Adrenal gland (tissue), 9 donors: ENCODE measurements at regions not wholly inside any gene's neighbourhood (a gene's known extent, or its start where the extent isn't known, plus 50 kb on each side); places are given as distances from the start of the nearest gene placed in this dataset.
A peak's percentile ranks its signal among the peaks of the same experiment; 100 is the strongest.

Source experiments
- DNase-seq, 7 donors: peaks; one replicate each; pipeline ENCODE4 v3.0.0-alpha.2; 2019 to 2020
- H3K27ac ChIP-seq, 5 donors: fragments of 200-600 bp; sonication (generic) in 4 of 5; 1 replicate in 3 of 5; 2 replicates in 2 of 5; pipeline versions ENCODE4 v1.5.1 to v1.8.0; 2016 to 2020; ENCODE audit warnings: mild to moderate bottlenecking in 1 of 5
- H3K27me3 ChIP-seq: fragments of 200-600 bp; 2 replicates; pipeline ENCODE4 v1.8.0; 2021
- H3K36me3 ChIP-seq, 2 donors: fragments of 200-600 bp; replicated peaks in 1 of 2; 1 replicate in 1 of 2; 2 replicates in 1 of 2; pipeline versions ENCODE4 v1.5.1 to v1.8.0; 2018 to 2022
- H3K4me1 ChIP-seq, 2 donors: fragments of 200-600 bp; replicated peaks in 1 of 2; 1 replicate in 1 of 2; 2 replicates in 1 of 2; pipeline versions ENCODE4 v1.5.1 to v1.8.0; 2018 to 2021
- H3K4me3 ChIP-seq, 4 donors: fragments of 200-600 bp; sonication (generic) in 3 of 4; one replicate each; pipeline ENCODE4 v1.5.1; 2016 to 2018
- H3K9me3 ChIP-seq, 3 donors: fragments of 200-600 bp; sonication (generic) in 1 of 3; replicated peaks in 1 of 3; 1 replicate in 2 of 3; 2 replicates in 1 of 3; pipeline versions ENCODE4 v1.5.1 to v1.8.0; 2016 to 2021
- POLR2A ChIP-seq, 2 donors: fragments of 450-650 bp; IDR thresholded peaks; one replicate each; pipeline ENCODE4 v1.6.1; 2017; ENCODE audit warnings: antibody characterized with exemption in 2 of 2, mild to moderate bottlenecking in 2 of 2, moderate library complexity in 1 of 2
- WGBS, 4 donors: extraction: QIAGEN DNeasy Blood & Tissue Kit in 2 of 4; methylation state at CpG; one replicate each; pipeline versions ENCODE4 v1.1.5 to v1.1.7; 2013 to 2017; 5-methylcytosine and 5-hydroxymethylcytosine counted together
- intact Hi-C, 2 donors: fragments of 100-400 bp; cut with DNase I; formaldehyde crosslinking; loops; one replicate each; pipeline versions ENCODE4 v1.14.1 to v1.15.0; 2022 to 2023
- TF ChIP-seq, protein P1 (sequence below), 6 experiments: fragments of 450-650 bp in 4 of 6; fragments of 200-600 bp in 2 of 6; sonication (generic) in 1 of 6; IDR thresholded peaks; 1 replicate in 5 of 6; 2 replicates in 1 of 6; pipeline versions ENCODE4 v1.5.1 to v1.8.0; 2016 to 2021; ENCODE audit warnings: antibody characterized with exemption in 6 of 6, mild to moderate bottlenecking in 2 of 6, moderate library complexity in 1 of 6
- donor health status: healthy with polysubstance abuse.
- donor health status: Bipolar disorder and iron deficiency.
- donor health status: DM: yes; HTN: yes; CAD: no.
- donor health status: DM: no; HTN: no; CAD: no.
- donor health status: DM: no; HTN: no; CAD: no.

DNA sequence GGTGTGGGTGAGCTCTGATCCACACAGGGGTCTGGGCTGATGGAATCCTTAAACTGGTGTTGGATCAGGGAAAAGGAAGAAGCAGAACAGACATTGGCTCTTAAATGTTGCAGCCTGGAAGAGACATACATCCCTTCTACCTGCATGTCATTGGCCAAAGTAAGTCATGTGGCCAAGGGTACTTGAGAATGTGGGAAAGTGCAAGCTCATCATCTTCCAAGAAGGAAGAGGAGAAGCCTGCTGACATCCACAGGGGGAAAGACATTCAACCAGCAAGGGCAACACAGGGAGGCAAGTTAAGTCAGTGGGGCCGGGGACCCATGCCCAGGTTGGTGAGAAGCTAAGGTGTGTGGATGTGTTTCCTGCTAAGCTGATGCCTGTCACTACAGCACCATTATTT is 272.8 kb upstream of the MKI67 start:
- Histone ChIP-seq H3K27ac (no peak overlapping the region), H3K9me3 (no peaks in the 10 kb centered on the region), H3K4me1 (no peaks in the 10 kb centered on the region), H3K36me3 (no peaks in the 10 kb centered on the region), H3K4me3 (no peak overlapping the region), H3K27me3 (no peaks in the 10 kb centered on the region)
- intact Hi-C loops: no loop called here
- DNase-seq: no peak
- WGBS, 4 donors: 70 to 89% (median 79%) methylated on average over 1 of the region's 1 CpG
- no peak for TF ChIP-seq POLR2A (IDR thresholded peaks at IDR 0.05)
- TF ChIP-seq, protein P1, sequence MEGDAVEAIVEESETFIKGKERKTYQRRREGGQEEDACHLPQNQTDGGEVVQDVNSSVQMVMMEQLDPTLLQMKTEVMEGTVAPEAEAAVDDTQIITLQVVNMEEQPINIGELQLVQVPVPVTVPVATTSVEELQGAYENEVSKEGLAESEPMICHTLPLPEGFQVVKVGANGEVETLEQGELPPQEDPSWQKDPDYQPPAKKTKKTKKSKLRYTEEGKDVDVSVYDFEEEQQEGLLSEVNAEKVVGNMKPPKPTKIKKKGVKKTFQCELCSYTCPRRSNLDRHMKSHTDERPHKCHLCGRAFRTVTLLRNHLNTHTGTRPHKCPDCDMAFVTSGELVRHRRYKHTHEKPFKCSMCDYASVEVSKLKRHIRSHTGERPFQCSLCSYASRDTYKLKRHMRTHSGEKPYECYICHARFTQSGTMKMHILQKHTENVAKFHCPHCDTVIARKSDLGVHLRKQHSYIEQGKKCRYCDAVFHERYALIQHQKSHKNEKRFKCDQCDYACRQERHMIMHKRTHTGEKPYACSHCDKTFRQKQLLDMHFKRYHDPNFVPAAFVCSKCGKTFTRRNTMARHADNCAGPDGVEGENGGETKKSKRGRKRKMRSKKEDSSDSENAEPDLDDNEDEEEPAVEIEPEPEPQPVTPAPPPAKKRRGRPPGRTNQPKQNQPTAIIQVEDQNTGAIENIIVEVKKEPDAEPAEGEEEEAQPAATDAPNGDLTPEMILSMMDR (IDR thresholded peaks at IDR 0.05): no peak

DNA sequence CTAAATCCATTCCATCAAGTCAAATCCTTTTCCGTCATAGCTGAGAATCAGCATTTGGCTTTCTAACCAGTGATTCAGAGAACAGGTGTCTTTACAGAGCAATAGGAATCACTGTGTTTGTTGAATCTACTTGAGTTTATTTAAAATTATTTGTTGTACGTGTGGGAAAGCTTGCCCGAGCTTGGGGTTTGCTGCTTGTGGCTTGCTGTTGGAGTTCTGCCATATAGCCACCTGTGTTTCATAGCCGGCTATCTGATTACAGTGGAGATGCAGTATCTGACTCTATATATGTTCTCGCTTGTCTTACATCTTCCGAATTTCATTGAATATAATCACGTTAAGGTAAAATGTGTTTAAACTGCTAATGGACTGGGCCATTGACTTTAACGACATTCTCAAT is 274.3 kb upstream of the MKI67 start:
- TF ChIP-seq POLR2A (IDR thresholded peaks at IDR 0.05): no peak
- TF ChIP-seq, protein P1 (IDR thresholded peaks at IDR 0.05): no peak
- Histone ChIP-seq H3K4me3 (no peak overlapping the region), H3K4me1 (no peaks in the 10 kb centered on the region), H3K27ac (no peak overlapping the region), H3K36me3 (no peaks in the 10 kb centered on the region), H3K27me3 (no peaks in the 10 kb centered on the region), H3K9me3 (no peaks in the 10 kb centered on the region)
- DNase-seq: no peak
- intact Hi-C loops: no loop called here
- WGBS, 4 donors: 65 to 83% (median 70%) methylated on average over 8 of the region's 8 CpGs

DNA sequence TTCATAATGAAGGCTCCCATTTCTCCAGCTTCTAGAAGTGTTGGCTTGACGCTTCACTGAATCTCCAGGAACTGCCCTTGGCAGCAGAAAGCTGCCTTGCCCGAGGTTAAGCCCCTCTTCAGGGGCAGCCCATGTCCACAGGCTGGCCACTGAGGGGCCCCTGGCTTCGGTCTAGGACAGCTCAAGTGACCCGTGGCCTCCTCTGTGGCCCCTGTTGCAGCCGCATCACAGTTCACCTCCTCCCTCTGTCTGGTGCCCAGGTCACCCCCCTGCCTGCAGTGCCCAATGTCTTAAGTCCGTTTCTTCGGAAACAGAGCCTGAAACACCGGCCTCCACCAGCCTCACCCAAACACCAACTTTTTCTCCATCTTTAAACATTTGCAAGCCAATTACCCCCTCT is 279.2 kb upstream of the MKI67 start:
- WGBS, 4 donors: 74 to 89% (median 81%) methylated on average over 8 of the region's 8 CpGs
- no peak for TF ChIP-seq POLR2A (IDR thresholded peaks at IDR 0.05)
- TF ChIP-seq, protein P1 (IDR thresholded peaks at IDR 0.05): no peak
- Histone ChIP-seq H3K4me3 (no peak overlapping the region), H3K36me3 (no peaks in the 10 kb centered on the region), H3K4me1 (no peaks in the 10 kb centered on the region), H3K27me3 (no peaks in the 10 kb centered on the region), H3K9me3 (no peaks in the 10 kb centered on the region), H3K27ac (no peak overlapping the region)
- intact Hi-C loops: no loop called here
- no peak for DNase-seq

DNA sequence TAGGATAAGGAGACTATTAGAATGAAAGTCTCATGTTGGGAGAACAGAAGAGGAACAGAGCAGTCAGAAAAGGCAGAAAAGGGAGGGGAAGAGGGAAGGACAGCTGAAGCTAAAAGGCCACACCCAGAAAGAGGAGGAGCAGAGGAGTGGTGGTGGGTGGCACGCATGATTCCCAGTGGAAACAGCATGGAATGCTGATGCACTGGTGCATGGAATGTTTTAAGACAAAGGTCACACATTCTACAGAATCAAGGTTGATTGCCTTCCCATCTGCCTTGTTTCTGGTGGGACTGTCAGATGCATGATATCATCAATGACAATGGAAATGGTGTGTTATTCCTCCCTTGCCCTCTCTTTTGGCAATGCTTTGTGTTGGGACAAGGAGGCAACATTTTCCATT is 285.4 kb upstream of the MKI67 start:
- intact Hi-C loops: no loop called here
- no peak overlapping the region for H3K4me3 ChIP-seq
- no peak overlapping the region for H3K27ac ChIP-seq
- no peaks in the 10 kb centered on the region for H3K9me3 ChIP-seq
- H3K27me3 ChIP-seq: no peaks in the 10 kb centered on the region
- WGBS, 4 donors: 38 to 59% (median 47%) methylated on average over 1 of the region's 1 CpG
- no peaks in the 10 kb centered on the region for H3K36me3 ChIP-seq
- H3K4me1 ChIP-seq: no peaks in the 10 kb centered on the region
- peak in 1 of 7 donors; percentile 7 for DNase-seq
- TF ChIP-seq, protein P1 (IDR thresholded peaks at IDR 0.05): no peak
- TF ChIP-seq POLR2A (IDR thresholded peaks at IDR 0.05): no peak
